ENCODE measurements at regions not wholly inside any gene's neighbourhood (a gene's known extent, or its start where the extent isn't known, plus 50 kb on each side); places are given as distances from the start of the nearest gene placed in this dataset.

- TF ChIP-seq POLR2A (IDR thresholded peaks at IDR 0.05), result no peak
- TF ChIP-seq CTCF (IDR thresholded peaks at IDR 0.05), result no peak
Observed at GRCh38 chr13:33933810-33934209, 115.9 kb downstream of the RFC3 start.

Measured in esophagus squamous epithelium (tissue), 4 donors.